OCI-LY7 (cell line): ENCODE measurements at regions not wholly inside any gene's neighbourhood (a gene's known extent, or its start where the extent isn't known, plus 50 kb on each side); places are given as distances from the start of the nearest gene placed in this dataset.
"Not testable (repeated sequence)": the region's sequence is repeated elsewhere in the genome, so short reads cannot be mapped to it uniquely, and the experiment has no call there.

Experiments
- BruUV-seq: library from RNA; stranded (reverse); fragments of 400-500 nt; replicated peaks from 2 replicates; lab custom pipeline; 2021; lab: Mats Ljungman, UMichigan
- CTCF ChIA-PET: fragments of 300-600 bp; sonication (Branson Sonifier 250); formaldehyde crosslinking; loops from one replicate; lab custom pipeline; 2022; ENCODE audit warnings: antibody characterized with exemption; ENCODE audit not compliant: unreplicated experiment; lab: Charles Lee
- POLR2A ChIA-PET: fragments of 300-600 bp; sonication (Branson Sonifier 250); formaldehyde crosslinking; loops from one replicate; lab custom pipeline; 2022; ENCODE audit warnings: antibody characterized with exemption; lab: Charles Lee
- DNase-seq: peaks from one replicate; pipeline ENCODE4 v3.0.0-alpha.2; 2015; ENCODE audit warnings: low spot score
- H2AFZ ChIP-seq: fragments of 200-600 bp; sonication (generic), shearing (Covaris generic); 2 replicates; pipeline ENCODE4 v1.6.1; 2014; ENCODE audit warnings: mild to moderate bottlenecking, antibody characterized with exemption, low read length, moderate library complexity
- H3K27ac ChIP-seq: fragments of 200-600 bp; sonication (generic); 2 replicates; pipeline ENCODE4 v1.5.1; 2014; ENCODE audit warnings: mixed run types, low read depth, mild to moderate bottlenecking, moderate library complexity, low read length, inconsistent platforms; ENCODE audit not compliant: poor library complexity, severe bottlenecking
- H3K36me3 ChIP-seq: fragments of 200-600 bp; sonication (generic); 2 replicates; pipeline ENCODE4 v1.6.1; 2014; ENCODE audit warnings: mild to moderate bottlenecking, antibody characterized with exemption, low read length, moderate library complexity, mixed read lengths; ENCODE audit not compliant: insufficient read depth
- H3K4me1 ChIP-seq: fragments of 200-600 bp; sonication (generic); 2 replicates; pipeline ENCODE4 v1.5.1; 2014; ENCODE audit warnings: mild to moderate bottlenecking, low read length; ENCODE audit not compliant: insufficient read depth, poor library complexity, severe bottlenecking
- H3K4me2 ChIP-seq: fragments of 200-600 bp; sonication (generic); 2 replicates; pipeline ENCODE4 v1.6.1; 2014; ENCODE audit warnings: mild to moderate bottlenecking, low read length
- H3K4me3 ChIP-seq: fragments of 200-600 bp; sonication (generic); 2 replicates; pipeline ENCODE4 v1.5.1; 2014; ENCODE audit warnings: mild to moderate bottlenecking, low read depth, low read length; ENCODE audit not compliant: poor library complexity, severe bottlenecking
- H3K79me2 ChIP-seq: fragments of 200-600 bp; sonication (generic); 2 replicates; pipeline ENCODE4 v1.6.1; 2016; ENCODE audit warnings: low read depth, mild to moderate bottlenecking, low read length, moderate library complexity, mixed read lengths; ENCODE audit not compliant: insufficient read depth
- H3K9me2 ChIP-seq: fragments of 200-600 bp; sonication (generic); 2 replicates; pipeline ENCODE4 v1.6.1; 2016; ENCODE audit warnings: mild to moderate bottlenecking, low read length, mixed read lengths; ENCODE audit not compliant: insufficient read depth
- H3K9me3 ChIP-seq: fragments of 200-600 bp; sonication (generic); 2 replicates; pipeline ENCODE4 v1.6.1; 2014; ENCODE audit warnings: mild to moderate bottlenecking, mixed run types, low read length, mixed read lengths
- H4K20me1 ChIP-seq: fragments of 200-600 bp; sonication (generic); 2 replicates; pipeline ENCODE4 v1.6.1; 2014; ENCODE audit warnings: mild to moderate bottlenecking, antibody characterized with exemption, low read length, moderate library complexity, mixed read lengths; ENCODE audit not compliant: insufficient read depth
- CTCF ChIP-seq: fragments of 200-600 bp; sonication (generic); conservative IDR thresholded peaks from 2 replicates; pipeline ENCODE4 v1.5.1; 2014; ENCODE audit warnings: mild to moderate bottlenecking, antibody characterized with exemption, low read length, moderate library complexity, mixed read lengths
- EZH2phosphoT487 ChIP-seq: fragments of 200-600 bp; sonication (generic); IDR thresholded peaks from 2 replicates; pipeline ENCODE4 v1.6.1; 2018; ENCODE audit warnings: low read depth, borderline replicate concordance, mild to moderate bottlenecking, mixed run types, antibody characterized with exemption, low read length, moderate library complexity, mixed read lengths
- intact Hi-C: fragments of 100-400 bp; cut with micrococcal nuclease; formaldehyde crosslinking; loops from one replicate; pipeline ENCODE4 v1.10.0; 2022; ENCODE audit not compliant: unreplicated experiment

DNA sequence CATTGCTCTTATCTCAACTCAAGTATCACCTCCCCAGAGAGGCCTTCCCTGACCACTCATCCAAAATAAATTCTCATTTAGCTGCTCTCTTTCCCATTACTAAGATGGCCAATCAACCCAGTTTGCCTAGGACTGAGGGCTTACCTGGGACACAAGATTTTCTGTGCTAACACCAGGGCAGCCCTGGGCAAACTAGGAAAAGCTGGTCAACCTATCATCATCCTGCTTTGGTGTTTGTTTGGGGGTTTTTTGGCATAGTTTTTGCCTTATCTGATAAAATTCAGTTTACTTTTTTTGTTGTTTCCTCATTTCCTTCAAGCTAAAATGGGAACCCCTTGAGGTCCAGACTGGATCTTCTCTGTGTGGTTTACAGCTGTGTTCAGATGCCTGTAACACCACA lies 131.4 kb upstream of the NR2F2 start:
- no peak overlapping the region for H3K27ac ChIP-seq
- no peaks in the 10 kb centered on the region for H3K4me1 ChIP-seq
- no peaks in the 10 kb centered on the region for H4K20me1 ChIP-seq
- H3K9me3 ChIP-seq = no peaks in the 10 kb centered on the region
- no peak overlapping the region for H2AFZ ChIP-seq
- CTCF ChIA-PET = interaction anchor here (0.7 kb wide), 1 partner anchor 206 kb away, joined by 5 read pairs; no protein-coding TSS in a partner anchor
- intact Hi-C loops = no loop called here
- no peaks in the 10 kb centered on the region for H3K36me3 ChIP-seq
- no peak overlapping the region for H3K4me2 ChIP-seq
- no peak overlapping the region for H3K4me3 ChIP-seq
- POLR2A ChIA-PET = no interaction called here
- DNase-seq = no peak
- no peaks in the 10 kb centered on the region for H3K9me2 ChIP-seq
- no peaks in the 10 kb centered on the region for H3K79me2 ChIP-seq
- TF ChIP-seq CTCF = no peak
- no peak for TF ChIP-seq EZH2phosphoT487
- no TSS peak for BruUV-seq

DNA sequence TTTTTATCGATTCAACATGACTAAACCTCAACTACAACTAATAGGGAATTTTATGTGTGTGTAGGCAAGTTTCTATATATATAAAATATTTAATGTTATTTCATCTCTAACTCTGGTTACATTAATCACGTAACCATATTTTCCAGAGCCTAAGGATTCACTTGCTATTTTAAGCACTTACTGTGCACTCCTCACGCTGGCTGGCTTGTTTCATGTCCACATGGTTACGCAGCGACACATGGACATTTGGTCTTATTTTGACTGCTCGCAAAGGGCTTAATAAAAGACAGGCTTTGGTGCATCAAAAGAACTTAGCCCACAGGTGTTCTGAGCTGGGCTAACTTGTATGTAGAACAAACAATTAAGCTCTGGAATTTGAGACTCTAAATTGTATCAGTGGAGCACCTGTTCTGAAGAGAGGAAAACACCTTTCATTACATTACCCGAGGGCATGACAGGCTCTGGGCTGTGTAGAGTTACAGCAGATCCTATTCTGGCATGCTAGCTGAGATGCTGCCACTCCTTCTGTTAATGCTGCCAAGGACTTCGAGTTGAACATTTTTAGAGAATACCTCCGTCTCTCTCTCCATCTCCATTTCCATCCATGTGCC lies 130.0 kb upstream of the NR2F2 start:
- BruUV-seq = no TSS peak
- ChIA-PET POLR2A (no interaction called here), CTCF (interaction anchor here (1.1 kb wide), 1 partner anchor 111 kb away, joined by 3 read pairs; no protein-coding TSS in a partner anchor)
- no peaks in the 10 kb centered on the region for H4K20me1 ChIP-seq
- H3K9me3 ChIP-seq = no peaks in the 10 kb centered on the region
- no peaks in the 10 kb centered on the region for H3K9me2 ChIP-seq
- H3K4me2 ChIP-seq = no peak overlapping the region
- no peaks in the 10 kb centered on the region for H3K36me3 ChIP-seq
- no peak for DNase-seq
- H3K4me1 ChIP-seq = no peaks in the 10 kb centered on the region
- no peak overlapping the region for H3K27ac ChIP-seq
- no peak for TF ChIP-seq CTCF
- TF ChIP-seq EZH2phosphoT487 = no peak
- H2AFZ ChIP-seq = no peak overlapping the region
- H3K79me2 ChIP-seq = no peaks in the 10 kb centered on the region
- intact Hi-C loops = no loop called here
- no peak overlapping the region for H3K4me3 ChIP-seq

DNA sequence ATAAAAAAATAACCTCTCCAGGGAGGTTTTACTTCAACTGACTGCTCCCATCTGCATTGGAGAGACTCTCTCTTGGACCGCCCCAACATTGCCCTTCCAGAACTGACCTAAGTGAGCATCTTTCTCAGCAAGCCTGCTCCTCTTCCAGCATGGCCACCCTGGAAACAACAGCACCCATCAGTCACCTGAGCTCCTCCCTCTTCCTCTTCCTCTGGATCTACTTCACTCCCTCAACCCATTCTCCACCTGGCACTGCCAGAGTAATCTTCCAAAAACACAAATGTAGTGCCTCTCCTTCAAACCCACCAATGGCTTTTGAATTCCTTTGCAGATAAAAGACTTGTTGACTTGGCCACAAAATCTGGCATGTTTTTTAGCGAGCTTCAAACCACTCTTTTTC lies 128.8 kb upstream of the NR2F2 start:
- no peaks in the 10 kb centered on the region for H3K9me2 ChIP-seq
- POLR2A ChIA-PET = interaction anchor here (0.7 kb wide), 1 partner anchor 58 kb away, joined by 3 read pairs; no protein-coding TSS in a partner anchor
- H3K36me3 ChIP-seq = no peaks in the 10 kb centered on the region
- no peaks in the 10 kb centered on the region for H3K9me3 ChIP-seq
- TF ChIP-seq EZH2phosphoT487 (no peak), CTCF (no peak)
- intact Hi-C loops = no loop called here
- BruUV-seq = no TSS peak
- H3K4me2 ChIP-seq = no peak overlapping the region
- no peaks in the 10 kb centered on the region for H4K20me1 ChIP-seq
- DNase-seq = no peak
- H3K79me2 ChIP-seq = no peaks in the 10 kb centered on the region
- H3K4me1 ChIP-seq = no peaks in the 10 kb centered on the region
- H2AFZ ChIP-seq = no peak overlapping the region
- CTCF ChIA-PET = interaction anchor here (1.1 kb wide), 1 partner anchor 112 kb away, joined by 3 read pairs; no protein-coding TSS in a partner anchor
- no peak overlapping the region for H3K27ac ChIP-seq
- H3K4me3 ChIP-seq = no peak overlapping the region

DNA sequence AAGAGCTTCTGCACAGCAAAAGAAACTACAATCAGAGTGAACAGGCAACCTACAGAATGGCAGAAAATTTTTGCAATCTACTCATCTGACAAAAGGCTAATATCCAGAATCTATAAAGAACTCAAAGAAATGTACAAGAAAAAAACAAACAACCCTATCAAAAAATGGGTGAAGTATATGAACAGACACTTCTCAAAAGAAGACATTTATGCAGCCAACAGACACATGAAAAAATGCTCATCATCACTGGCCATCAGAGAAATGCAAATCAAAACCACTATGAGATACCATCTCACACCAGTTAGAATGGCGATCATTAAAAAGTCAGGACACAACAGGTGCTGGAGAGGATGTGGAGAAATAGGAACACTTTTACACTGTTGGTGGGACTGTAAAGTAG lies 124.9 kb upstream of the NR2F2 start:
- intact Hi-C loops, H3K36me3 ChIP-seq: not testable (repeated sequence)

More for the DNA sequence above, 124.9 kb upstream of the NR2F2 start:
- H3K4me2 ChIP-seq, CTCF ChIA-PET, H3K4me3 ChIP-seq, H3K9me3 ChIP-seq, H3K9me2 ChIP-seq, DNase-seq, H3K4me1 ChIP-seq, H4K20me1 ChIP-seq, H3K79me2 ChIP-seq, POLR2A ChIA-PET, BruUV-seq, H3K27ac ChIP-seq, H2AFZ ChIP-seq: not testable (repeated sequence)
